ENCODE measurements at regions not wholly inside any gene's neighbourhood (a gene's known extent, or its start where the extent isn't known, plus 50 kb on each side); places are given as distances from the start of the nearest gene placed in this dataset.

DNA sequence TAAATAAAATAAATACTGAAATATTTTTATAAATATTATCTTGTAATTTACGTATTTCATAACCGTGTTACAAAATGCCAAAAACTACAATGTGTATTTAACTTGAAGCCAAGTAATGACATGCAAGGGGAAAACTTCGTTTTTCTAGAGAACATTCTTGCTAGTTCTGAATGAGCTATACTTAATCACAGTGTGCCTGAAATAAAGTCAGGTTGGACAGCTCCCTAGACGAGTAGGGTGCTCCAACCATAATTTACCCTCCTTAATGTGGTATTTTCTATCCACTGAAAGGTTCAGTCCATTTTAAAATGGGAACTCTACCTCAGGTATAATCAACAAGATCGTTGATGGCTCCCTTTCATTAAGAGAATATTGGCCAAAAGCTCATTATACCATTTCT, 194.5 kb upstream of the AHR start:
- FAIRE-seq, result no peak
- dilution Hi-C loops (cut with MboI; ENCODE audit: extremely low pct_ligation_motif_present, low sequenced_read_pairs), result no loop called here

DNA sequence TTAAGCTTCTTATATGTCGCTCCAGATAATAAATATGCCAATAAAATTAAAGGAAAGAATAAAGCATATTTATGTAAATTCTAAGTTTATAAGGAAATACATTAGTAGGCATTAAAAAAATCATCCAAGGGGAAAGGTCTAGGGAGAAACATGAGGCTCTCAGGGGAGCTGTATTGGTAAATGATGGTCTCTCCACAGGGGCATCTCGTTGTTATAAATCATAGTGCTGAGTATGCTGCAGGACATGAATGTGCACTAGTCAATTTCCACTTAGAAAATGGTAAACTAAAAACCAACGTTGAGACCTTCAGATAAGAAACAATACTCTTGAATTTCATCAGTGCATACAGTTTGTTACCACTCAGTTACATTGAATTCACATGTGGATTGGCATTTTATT, 194.0 kb upstream of the AHR start:
- dilution Hi-C loops (cut with MboI; ENCODE audit: extremely low pct_ligation_motif_present, low sequenced_read_pairs), result no loop called here

More for the DNA sequence above, 194.5 kb upstream of the AHR start:
- no peak overlapping the region for H2AFZ ChIP-seq (ENCODE audit: control insufficient read depth, low read length)
- H4K20me1 ChIP-seq (ENCODE audit: control insufficient read depth, extremely low read depth, insufficient read depth, low read length), result no peaks in the 10 kb centered on the region
- peaks cover 9% of the 10 kb centered on the region for H3K4me1 ChIP-seq (ENCODE audit: control insufficient read depth, extremely low read depth, insufficient read depth, low read length)
- TF ChIP-seq CTCF (optimal IDR thresholded peaks at IDR 0.05 in 1 of 3, IDR thresholded peaks at IDR 0.05 in 1 of 3, conservative IDR thresholded peaks at IDR 0.05 in 1 of 3; ENCODE audit: extremely low read depth in 1 of 3, insufficient read depth in 2 of 3, low read length in 3 of 3) (no peak), EZH2 (IDR thresholded peaks at IDR 0.05; ENCODE audit: low read length) (no peak)
- H3K9me3 ChIP-seq (ENCODE audit: control insufficient read depth, low read depth, low read length), result no peaks in the 10 kb centered on the region
- no peak overlapping the region for H3K4me2 ChIP-seq (ENCODE audit: control insufficient read depth, extremely low read depth, insufficient read depth, low read depth, low read length)
- H3K79me2 ChIP-seq (ENCODE audit: control insufficient read depth, insufficient read depth, low read length), result no peaks in the 10 kb centered on the region
- H3K4me3 ChIP-seq (ENCODE audit: control insufficient read depth in 2 of 3, extremely low read depth in 1 of 3, insufficient read depth in 2 of 3, low read depth in 1 of 3, low read length in 3 of 3), result no peak overlapping the region
- no peak overlapping the region for H3K9ac ChIP-seq (ENCODE audit: control insufficient read depth, extremely low read depth, insufficient read depth, low read length)
- DNase-seq (ENCODE audit: low read depth, low spot score), result no peak
- H3K27me3 ChIP-seq (ENCODE audit: control insufficient read depth, extremely low read depth, insufficient read depth, low read length), result no peaks in the 10 kb centered on the region
- H3K27ac ChIP-seq (ENCODE audit: control insufficient read depth, insufficient read depth, low read length), result no peak overlapping the region
- no peaks in the 10 kb centered on the region for H3K9me1 ChIP-seq (ENCODE audit: control insufficient read depth, extremely low read depth, insufficient read depth, low read length)
- H3K36me3 ChIP-seq (ENCODE audit: control insufficient read depth in 2 of 2, extremely low read depth in 1 of 2, insufficient read depth in 2 of 2, low read length in 2 of 2), result no peaks in the 10 kb centered on the region

More for the DNA sequence above, 194.0 kb upstream of the AHR start:
- H3K36me3 ChIP-seq (ENCODE audit: control insufficient read depth in 2 of 2, extremely low read depth in 1 of 2, insufficient read depth in 2 of 2, low read length in 2 of 2), result no peaks in the 10 kb centered on the region
- H3K4me2 ChIP-seq (ENCODE audit: control insufficient read depth, extremely low read depth, insufficient read depth, low read depth, low read length), result no peak overlapping the region
- H3K9me3 ChIP-seq (ENCODE audit: control insufficient read depth, low read depth, low read length), result no peaks in the 10 kb centered on the region
- FAIRE-seq (no peak), DNase-seq (ENCODE audit: low read depth, low spot score) (no peak)
- H4K20me1 ChIP-seq (ENCODE audit: control insufficient read depth, extremely low read depth, insufficient read depth, low read length), result no peaks in the 10 kb centered on the region
- no peaks in the 10 kb centered on the region for H3K9me1 ChIP-seq (ENCODE audit: control insufficient read depth, extremely low read depth, insufficient read depth, low read length)
- no peak for TF ChIP-seq EZH2 (IDR thresholded peaks at IDR 0.05; ENCODE audit: low read length)
- no peak for TF ChIP-seq CTCF (optimal IDR thresholded peaks at IDR 0.05 in 1 of 3, IDR thresholded peaks at IDR 0.05 in 1 of 3, conservative IDR thresholded peaks at IDR 0.05 in 1 of 3; ENCODE audit: extremely low read depth in 1 of 3, insufficient read depth in 2 of 3, low read length in 3 of 3)
- H3K9ac ChIP-seq (ENCODE audit: control insufficient read depth, extremely low read depth, insufficient read depth, low read length), result no peak overlapping the region
- H2AFZ ChIP-seq (ENCODE audit: control insufficient read depth, low read length), result no peak overlapping the region
- no peaks in the 10 kb centered on the region for H3K79me2 ChIP-seq (ENCODE audit: control insufficient read depth, insufficient read depth, low read length)
- H3K27me3 ChIP-seq (ENCODE audit: control insufficient read depth, extremely low read depth, insufficient read depth, low read length), result no peaks in the 10 kb centered on the region
- H3K4me1 ChIP-seq (ENCODE audit: control insufficient read depth, extremely low read depth, insufficient read depth, low read length), result peaks cover 8% of the 10 kb centered on the region
- no peak overlapping the region for H3K27ac ChIP-seq (ENCODE audit: control insufficient read depth, insufficient read depth, low read length)
- no peak overlapping the region for H3K4me3 ChIP-seq (ENCODE audit: control insufficient read depth in 2 of 3, extremely low read depth in 1 of 3, insufficient read depth in 2 of 3, low read depth in 1 of 3, low read length in 3 of 3)

Data from keratinocyte (primary cell).